IMR-90 (cell line): ENCODE measurements at regions not wholly inside any gene's neighbourhood (a gene's known extent, or its start where the extent isn't known, plus 50 kb on each side); places are given as distances from the start of the nearest gene placed in this dataset.
A peak's percentile ranks its signal among the peaks of the same experiment; 100 is the strongest.

Source experiments
- ATAC-seq: fragments of 200-7000 bp; cut with Tn5 transposase; 2 replicates; pipeline ENCODE4 v1.9.1; 2020; ENCODE audit warnings: low read depth, mild to moderate bottlenecking, moderate library complexity
- BruUV-seq: library from RNA; stranded (reverse); fragments of 400-500 nt; replicated peaks from 2 replicates; lab custom pipeline; 2021; lab: Mats Ljungman, UMichigan
- CTCF ChIA-PET: fragments of 300-600 bp; formaldehyde crosslinking; extraction: SDS; loops from one replicate; lab custom pipeline; 2021; ENCODE audit warnings: antibody characterized with exemption; lab: Yijun Ruan, JAX
- POLR2A ChIA-PET: fragments of 300-600 bp; sonication (Branson Sonifier 250); formaldehyde crosslinking; loops from one replicate; lab custom pipeline; 2022; ENCODE audit warnings: antibody characterized with exemption; ENCODE audit not compliant: unreplicated experiment; lab: Charles Lee
- DNase-seq: peaks from one replicate; pipeline ENCODE4 v3.0.0; 2013
- H2AFZ ChIP-seq: replicated peaks from 2 replicates; pipeline ENCODE3; 2013; ENCODE audit warnings: low read length, mild to moderate bottlenecking; ENCODE audit not compliant: poor library complexity
- H2AK5ac ChIP-seq: 2 replicates; pipeline ENCODE4 v1.6.1; 2013; ENCODE audit warnings: low read depth, low read length, inconsistent platforms
- H2AK9ac ChIP-seq: replicated peaks from 2 replicates; pipeline ENCODE3; 2013; ENCODE audit warnings: mild to moderate bottlenecking, low read depth, low read length, moderate library complexity; ENCODE audit not compliant: poor library complexity
- H2BK120ac ChIP-seq: 2 replicates; pipeline ENCODE4 v1.6.1; 2013; ENCODE audit warnings: low read depth, low read length, inconsistent platforms
- H2BK15ac ChIP-seq: 3 replicates; pipeline ENCODE4 v1.6.1; 2013; ENCODE audit warnings: low read depth, low read length, inconsistent platforms
- H2BK20ac ChIP-seq: 2 replicates; pipeline ENCODE4 v1.6.1; 2013; ENCODE audit warnings: low read depth, mild to moderate bottlenecking, inconsistent platforms, low read length, moderate library complexity
- H2BK5ac ChIP-seq: 2 replicates; pipeline ENCODE4 v1.6.1; 2013; ENCODE audit warnings: mild to moderate bottlenecking, low read depth, low read length, inconsistent platforms; ENCODE audit not compliant: poor library complexity, severe bottlenecking
- H3K14ac ChIP-seq: replicated peaks from 2 replicates; pipeline ENCODE4 v1.6.1; 2013; ENCODE audit warnings: low read depth, low read length, inconsistent platforms
- H3K18ac ChIP-seq: 2 replicates; pipeline ENCODE4 v1.6.1; 2013; ENCODE audit warnings: low read depth, low read length, control low read depth
- H3K23ac ChIP-seq: 2 replicates; pipeline ENCODE4 v1.6.1; 2013; ENCODE audit warnings: low read depth, low read length, inconsistent platforms
- H3K27ac ChIP-seq: 2 replicates; pipeline ENCODE4 v1.5.1; 2013; ENCODE audit warnings: mild to moderate bottlenecking, control low read depth, low read length; ENCODE audit not compliant: insufficient read depth
- H3K27me3 ChIP-seq: 2 replicates; pipeline ENCODE4 v1.6.1; 2013; ENCODE audit warnings: low read length; ENCODE audit not compliant: control insufficient read depth, insufficient read depth
- H3K36me3 ChIP-seq: 2 replicates; pipeline ENCODE4 v1.6.1; 2013; ENCODE audit warnings: low read length, mixed read lengths; ENCODE audit not compliant: control insufficient read depth, insufficient read depth
- H3K4ac ChIP-seq: 2 replicates; pipeline ENCODE4 v1.6.1; 2013; ENCODE audit warnings: low read depth, low read length, inconsistent platforms
- H3K4me1 ChIP-seq: 2 replicates; pipeline ENCODE4 v1.6.1; 2013; ENCODE audit warnings: low read length, mixed read lengths; ENCODE audit not compliant: control insufficient read depth, insufficient read depth
- H3K4me2 ChIP-seq: 2 replicates; pipeline ENCODE4 v1.6.1; 2013; ENCODE audit warnings: low read depth, mild to moderate bottlenecking, control low read depth, low read length, moderate library complexity
- H3K4me3 ChIP-seq: 2 replicates; pipeline ENCODE4 v1.5.1; 2013; ENCODE audit warnings: low read depth, mild to moderate bottlenecking, control low read depth, low read length, moderate library complexity; ENCODE audit not compliant: insufficient read depth
- H3K56ac ChIP-seq: 2 replicates; pipeline ENCODE4 v1.6.1; 2013; ENCODE audit warnings: low read length, inconsistent platforms; ENCODE audit not compliant: insufficient read depth; ENCODE audit errors: extremely low read depth
- H3K79me1 ChIP-seq, 2 experiments: 2 replicates each; pipeline ENCODE4 v1.6.1; 2013; ENCODE audit warnings: low read length in 2 of 2, inconsistent platforms in 1 of 2, low read depth in 1 of 2
- H3K9ac ChIP-seq: 2 replicates; pipeline ENCODE4 v1.6.1; 2013; ENCODE audit warnings: low read depth, low read length, control low read depth
- H3K9me1 ChIP-seq: 2 replicates; pipeline ENCODE4 v1.6.1; 2013; ENCODE audit warnings: low read length, inconsistent platforms; ENCODE audit not compliant: insufficient read depth
- H3K9me3 ChIP-seq: 2 replicates; pipeline ENCODE4 v1.6.1; 2013; ENCODE audit warnings: low read length; ENCODE audit not compliant: control insufficient read depth, insufficient read depth
- H4K20me1 ChIP-seq: 2 replicates; pipeline ENCODE4 v1.6.1; 2013; ENCODE audit warnings: low read length, inconsistent platforms; ENCODE audit not compliant: insufficient read depth
- H4K5ac ChIP-seq: 2 replicates; pipeline ENCODE4 v1.6.1; 2013; ENCODE audit warnings: mild to moderate bottlenecking, low read depth, low read length, control low read depth
- H4K8ac ChIP-seq, 2 experiments: 2 replicates each; pipeline ENCODE4 v1.6.1; 2013; ENCODE audit warnings: low read depth in 2 of 2, low read length in 2 of 2, control low read depth in 1 of 2, inconsistent platforms in 1 of 2
- H4K91ac ChIP-seq: 2 replicates; pipeline ENCODE4 v1.6.1; 2013; ENCODE audit warnings: low read depth, low read length, inconsistent platforms; ENCODE audit not compliant: insufficient read depth
- MAFK ChIP-seq: IDR thresholded peaks from 2 replicates; pipeline ENCODE4 v1.6.1; 2012; ENCODE audit warnings: low read depth, low read length, improper control_type of control experiment
- USF2 ChIP-seq: fragments of 150-350 bp; IDR thresholded peaks from 2 replicates; pipeline ENCODE4 v1.6.1; 2017; ENCODE audit warnings: mild to moderate bottlenecking, antibody characterized with exemption, low read length, low read depth
- WGBS, 2 experiments: methylation state at CpG; one replicate each; pipeline versions ENCODE4 v1.1.5 to v1.1.7; 2013; ENCODE audit warnings: missing lambda C conversion rate in 2 of 2; ENCODE audit not compliant: insufficient read length in 1 of 2; ENCODE audit errors: extremely low coverage in 2 of 2; 5-methylcytosine and 5-hydroxymethylcytosine counted together
- dilution Hi-C: fragments of 300-500 bp; cut with HindIII; formaldehyde crosslinking; loops from one replicate; pipeline ENCODE4 v1.14.3; 2018; ENCODE audit warnings: low sequenced_read_pairs; ENCODE audit not compliant: unreplicated experiment
- in situ Hi-C: fragments of 300-500 bp; cut with MboI; formaldehyde crosslinking; loops from 3 replicates; pipeline ENCODE4 v1.14.3; 2019; ENCODE audit warnings: low sequenced_read_pairs, inconsistent platforms, mixed read lengths
- intact Hi-C: fragments of 100-400 bp; cut with micrococcal nuclease; formaldehyde crosslinking; loops from 2 replicates; pipeline ENCODE4 v1.10.0; 2022

- TF ChIP-seq MAFK, result peak; percentile 99
- no peak for TF ChIP-seq USF2
- no peaks in the 10 kb centered on the region for H4K20me1 ChIP-seq
- no peak overlapping the region for H3K4me3 ChIP-seq
- H3K9ac ChIP-seq, result no peak overlapping the region
- H3K9me1 ChIP-seq, result 0 out of 2 replicates have a peak, but pooled peaks cover 3% of the 10 kb centered on the region
- H3K18ac ChIP-seq, result no peak overlapping the region
- H3K27me3 ChIP-seq, result no peaks in the 10 kb centered on the region
- H2BK120ac ChIP-seq, result no peak overlapping the region
- H3K9me3 ChIP-seq, result no peaks in the 10 kb centered on the region
- no peak overlapping the region for H3K14ac ChIP-seq
- H2BK20ac ChIP-seq, result no peak overlapping the region
- no peak overlapping the region for H2AFZ ChIP-seq
- H3K36me3 ChIP-seq, result no peaks in the 10 kb centered on the region
- H2AK9ac ChIP-seq, result no peak overlapping the region
- POLR2A ChIA-PET, result no interaction called here
- H3K4ac ChIP-seq, result no peak overlapping the region
- in situ Hi-C loops, result no loop called here
- H2BK15ac ChIP-seq, result no peak overlapping the region
- no TSS peak for BruUV-seq
- H3K4me2 ChIP-seq, result no peak overlapping the region
- H3K56ac ChIP-seq, result no peak overlapping the region
- H3K4me1 ChIP-seq, result peaks cover under 1% of the 10 kb centered on the region; the same call in 1 of the 2 replicates
- H4K8ac ChIP-seq, result no peak overlapping the region
- H3K79me1 ChIP-seq, result no peaks in the 10 kb centered on the region
- H4K5ac ChIP-seq, result no peak overlapping the region
- DNase-seq (no peak), ATAC-seq (no peak)
- dilution Hi-C loops, result no loop called here
- no peak overlapping the region for H3K27ac ChIP-seq
- no CpG with 5 or more reads among the region's 2 CpGs for WGBS, 2 experiments
- H2AK5ac ChIP-seq, result no peak overlapping the region
- H4K91ac ChIP-seq, result no peak overlapping the region
- H3K23ac ChIP-seq, result no peak overlapping the region
- intact Hi-C loops, result no loop called here
- no peak overlapping the region for H2BK5ac ChIP-seq
- CTCF ChIA-PET, result no interaction called here
Observed at GRCh38 chr4:127131527-127131926, 501.2 kb upstream of the INTU start.
